Erythroblast (primary cell): ENCODE measurements at regions not wholly inside any gene's neighbourhood (a gene's known extent, or its start where the extent isn't known, plus 50 kb on each side); places are given as distances from the start of the nearest gene placed in this dataset.

ENCODE experiments used
- GATA1 ChIP-seq: IDR thresholded peaks from 2 replicates; pipeline ENCODE4 v1.6.1; 2011; ENCODE audit warnings: low read depth, mild to moderate bottlenecking, control low read depth, low read length, moderate library complexity
- POLR2A ChIP-seq: IDR thresholded peaks from 2 replicates; pipeline ENCODE4 v1.6.1; 2011; ENCODE audit warnings: mild to moderate bottlenecking, low read length

DNA sequence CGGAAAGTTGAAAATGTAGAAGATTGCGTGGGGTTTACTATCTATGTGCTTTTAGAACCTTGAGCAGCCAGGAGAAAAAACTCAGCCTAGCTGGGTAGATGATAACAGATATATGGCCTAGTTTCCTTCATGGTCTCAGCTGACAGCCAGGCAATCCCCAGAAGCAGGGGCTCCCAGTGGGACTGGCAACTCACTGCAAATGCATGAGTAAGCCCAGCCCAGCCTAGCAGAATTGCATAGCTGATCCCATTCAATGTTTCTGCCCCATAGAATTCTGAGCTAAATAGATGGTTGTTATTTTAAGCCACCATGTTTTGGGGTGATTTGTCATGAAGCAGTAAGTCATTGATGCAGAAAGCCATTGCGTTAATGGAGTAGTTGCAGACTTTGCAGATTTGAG lies 108.5 kb downstream of the ERCC5 start:
- TF ChIP-seq POLR2A (no peak), GATA1 (no peak)
